ENCODE measurements at regions not wholly inside any gene's neighbourhood (a gene's known extent, or its start where the extent isn't known, plus 50 kb on each side); places are given as distances from the start of the nearest gene placed in this dataset.

- DNase-seq (ENCODE audit: low read depth) = no peak
- no peak overlapping the region for H3K4me3 ChIP-seq (ENCODE audit: low read depth, low read length)
- no peak for TF ChIP-seq CTCF (conservative IDR thresholded peaks at IDR 0.05; ENCODE audit: low read depth, low read length)
Measured at GRCh38 chr16:9034056-9034455, 57.4 kb upstream of the HAPSTR1 start.

GRCh38 chr16:9035996-9036395 is 55.4 kb upstream of the HAPSTR1 start:
- no peak overlapping the region for H3K4me3 ChIP-seq (ENCODE audit: low read depth, low read length)
- no peak for TF ChIP-seq CTCF (conservative IDR thresholded peaks at IDR 0.05; ENCODE audit: low read depth, low read length)
- DNase-seq (ENCODE audit: low read depth) = no peak

GRCh38 chr16:9039210-9039609 is 52.2 kb upstream of the HAPSTR1 start:
- no peak overlapping the region for H3K4me3 ChIP-seq (ENCODE audit: low read depth, low read length)
- no peak for DNase-seq (ENCODE audit: low read depth)
- TF ChIP-seq CTCF (conservative IDR thresholded peaks at IDR 0.05; ENCODE audit: low read depth, low read length) = no peak

GRCh38 chr16:9040800-9041412 is 50.5 kb upstream of the HAPSTR1 start:
- DNase-seq (ENCODE audit: low read depth) = no peak
- H3K4me3 ChIP-seq (ENCODE audit: low read depth, low read length) = no peak overlapping the region
- TF ChIP-seq CTCF (conservative IDR thresholded peaks at IDR 0.05; ENCODE audit: low read depth, low read length) = no peak
